ENCODE measurements at regions not wholly inside any gene's neighbourhood (a gene's known extent, or its start where the extent isn't known, plus 50 kb on each side); places are given as distances from the start of the nearest gene placed in this dataset.

- ChIA-PET POLR2A (no interaction called here), CTCF (interaction anchor here (0.9 to 1.1 kb wide), 2 partner anchors 13 to 17 kb away, joined by 3 read pairs; no protein-coding TSS in a partner anchor)
- H3K4me2 ChIP-seq (ENCODE audit: insufficient read depth, low read length) = no peak overlapping the region
- no peak overlapping the region for H3K4me3 ChIP-seq (replicated peaks in 1 of 3; ENCODE audit: insufficient read depth in 1 of 3, low read depth in 1 of 3, low read length in 3 of 3)
- dilution Hi-C loops (cut with MboI; ENCODE audit: extremely low pct_ligation_motif_present, low sequenced_read_pairs) = no loop called here
- TF ChIP-seq POLR2A (IDR thresholded peaks at IDR 0.05; ENCODE audit: low read depth, low read length) (no peak), CTCF (IDR thresholded peaks at IDR 0.05; ENCODE audit: extremely low read depth in 1 of 2, insufficient read depth in 1 of 2, low read depth in 1 of 2, low read length in 2 of 2) (no peak), FOS (IDR thresholded peaks at IDR 0.05; ENCODE audit: borderline replicate concordance, insufficient read depth, low read length) (no peak), POLR2AphosphoS5 (IDR thresholded peaks at IDR 0.05; ENCODE audit: insufficient read depth, low read depth, low read length) (no peak), EZH2 (IDR thresholded peaks at IDR 0.05; ENCODE audit: borderline replicate concordance, low read depth, low read length, severe bottlenecking) (no peak), MYC (IDR thresholded peaks at IDR 0.05; ENCODE audit: low read depth, low read length) (no peak)
- TF ChIP-seq, protein P1, sequence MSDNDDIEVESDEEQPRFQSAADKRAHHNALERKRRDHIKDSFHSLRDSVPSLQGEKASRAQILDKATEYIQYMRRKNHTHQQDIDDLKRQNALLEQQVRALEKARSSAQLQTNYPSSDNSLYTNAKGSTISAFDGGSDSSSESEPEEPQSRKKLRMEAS (IDR thresholded peaks at IDR 0.05; ENCODE audit: insufficient read depth, insufficient read length) = no peak
- no peaks in the 10 kb centered on the region for H3K9me1 ChIP-seq (replicated peaks; ENCODE audit: control insufficient read depth, extremely low read depth, insufficient read depth, low read length)
- FAIRE-seq = no peak
- intact Hi-C loops (cut with micrococcal nuclease) = no loop called here
- no TSS peak for BruUV-seq (replicated peaks)
- DNase-seq (ENCODE audit: low read depth, low spot score) = no peak
- H3K4me1 ChIP-seq (ENCODE audit: control insufficient read depth, extremely low read depth, insufficient read depth, low read length) = peaks cover 12% of the 10 kb centered on the region
- H3K9me3 ChIP-seq (replicated peaks; ENCODE audit: control insufficient read depth, insufficient read depth, low read length) = no peaks in the 10 kb centered on the region
- H3K27me3 ChIP-seq (ENCODE audit: control insufficient read depth in 2 of 2, insufficient read depth in 2 of 2, low read length in 2 of 2) = no peaks in the 10 kb centered on the region
- H3K27ac ChIP-seq (ENCODE audit: insufficient read depth, low read depth, low read length) = no peak overlapping the region
- no peaks in the 10 kb centered on the region for H3K36me3 ChIP-seq (ENCODE audit: control insufficient read depth in 2 of 2, extremely low read depth in 1 of 2, insufficient read depth in 2 of 2, low read length in 2 of 2)
- no peaks in the 10 kb centered on the region for H3K79me2 ChIP-seq (ENCODE audit: control insufficient read depth, insufficient read depth, low read length)
- H4K20me1 ChIP-seq (replicated peaks; ENCODE audit: control insufficient read depth, extremely low read depth, insufficient read depth, low read length) = no peaks in the 10 kb centered on the region
- H3K9ac ChIP-seq (replicated peaks; ENCODE audit: extremely low read depth, insufficient read depth, low read length) = no peak overlapping the region
- H2AFZ ChIP-seq (ENCODE audit: low read depth, low read length) = no peak overlapping the region
Measured at GRCh38 chr12:86367137-86367536, 110.9 kb upstream of the MGAT4C start.

Data from endothelial cell of umbilical vein (primary cell).